Activated T-helper 9 cell treated with anti-CD3 and anti-CD28 coated beads, Interleukin-2, amount 50 U/mL, for 16 hours (primary cell): ENCODE measurements at regions not wholly inside any gene's neighbourhood (a gene's known extent, or its start where the extent isn't known, plus 50 kb on each side); places are given as distances from the start of the nearest gene placed in this dataset.

Experiments used
- DNase-seq: peaks from one replicate; pipeline ENCODE4 v3.0.0-alpha.2; 2020; ENCODE audit warnings: low read depth

- no peak for DNase-seq
These were observed 98.2 kb downstream of the TNFSF18 start for GRCh38 chr1:172952516-172952915.

GRCh38 chr1:172954476-172955150 is 96.1 kb downstream of the TNFSF18 start:
- DNase-seq = no peak

GRCh38 chr1:172955161-172955815 is 95.5 kb downstream of the TNFSF18 start:
- DNase-seq = no peak

- no peak for DNase-seq
These were observed 93.9 kb downstream of the TNFSF18 start for GRCh38 chr1:172956871-172957270.

GRCh38 chr1:172957491-172957890 is 93.2 kb downstream of the TNFSF18 start:
- no peak for DNase-seq

GRCh38 chr1:172959571-172959970 is 91.2 kb downstream of the TNFSF18 start:
- DNase-seq = no peak

- DNase-seq = no peak
These were observed 90.7 kb downstream of the TNFSF18 start for GRCh38 chr1:172960019-172960418.

GRCh38 chr1:172960454-172961208 is 90.1 kb downstream of the TNFSF18 start:
- no peak for DNase-seq

- DNase-seq = no peak
These were observed 85.9 kb downstream of the TNFSF18 start for GRCh38 chr1:172964864-172965263.

- no peak for DNase-seq
These were observed 83.7 kb downstream of the TNFSF18 start for GRCh38 chr1:172966844-172967540.

- DNase-seq = no peak
These were observed 82.8 kb downstream of the TNFSF18 start for GRCh38 chr1:172967936-172968335.

- no peak for DNase-seq
These were observed 81.1 kb downstream of the TNFSF18 start for GRCh38 chr1:172969611-172970010.

GRCh38 chr1:172970186-172970585 is 80.6 kb downstream of the TNFSF18 start:
- DNase-seq = no peak

- DNase-seq = no peak
These were observed 79.5 kb downstream of the TNFSF18 start for GRCh38 chr1:172971241-172971640.

- no peak for DNase-seq
These were observed 78.5 kb downstream of the TNFSF18 start for GRCh38 chr1:172972258-172972657.

GRCh38 chr1:172973424-172973823 is 77.3 kb downstream of the TNFSF18 start:
- no peak for DNase-seq

- DNase-seq = no peak
These were observed 74.3 kb downstream of the TNFSF18 start for GRCh38 chr1:172976222-172977041.

GRCh38 chr1:172977296-172978017 is 73.3 kb downstream of the TNFSF18 start:
- DNase-seq = no peak

GRCh38 chr1:172978595-172978994 is 72.1 kb downstream of the TNFSF18 start:
- DNase-seq = no peak

GRCh38 chr1:172979828-172980227 is 70.9 kb downstream of the TNFSF18 start:
- DNase-seq = no peak

- no peak for DNase-seq
These were observed 70.3 kb downstream of the TNFSF18 start for GRCh38 chr1:172980456-172980855.
